Right lobe of liver (tissue), 4 donors: ENCODE measurements at regions not wholly inside any gene's neighbourhood (a gene's known extent, or its start where the extent isn't known, plus 50 kb on each side); places are given as distances from the start of the nearest gene placed in this dataset.

Experiments
- POLR2A ChIP-seq: fragments of 450-650 bp; IDR thresholded peaks from one replicate; pipeline ENCODE4 v1.6.1; 2017; ENCODE audit warnings: antibody characterized with exemption, mild to moderate bottlenecking
- TF ChIP-seq, protein P1 (sequence below), 4 donors: fragments of 200-600 bp in 3 of 4; fragments of 450-650 bp in 1 of 4; IDR thresholded peaks; one replicate each; pipeline versions ENCODE4 v1.5.1 to v1.8.0; 2016 to 2022; ENCODE audit warnings: antibody characterized with exemption in 4 of 4, mild to moderate bottlenecking in 2 of 4
- donor health status: DM: no; HTN: no; CAD: no.
- donor health status: DM: no; HTN: no; CAD: no.
- donor health status: DM: no; HTN: yes; CAD: no.

DNA sequence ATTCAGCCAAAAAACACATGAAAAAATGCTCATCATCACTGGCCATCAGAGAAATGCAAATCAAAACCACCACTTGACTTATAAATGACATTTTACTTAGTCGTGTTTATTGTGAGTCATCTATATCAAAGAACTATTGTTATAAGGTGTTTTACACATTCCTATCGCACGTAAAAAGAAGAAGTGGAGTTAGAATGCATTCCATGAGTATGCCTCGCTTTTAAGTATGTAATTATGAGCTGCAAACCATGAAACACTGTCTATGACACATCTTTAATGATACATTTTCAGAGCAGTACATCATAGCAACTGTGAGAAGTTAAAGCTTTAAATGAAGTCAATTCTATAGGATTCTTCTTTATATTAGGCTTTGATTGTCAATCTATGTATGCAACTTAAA is 614.3 kb upstream of the ADAMTS5 start:
- TF ChIP-seq, protein P1, sequence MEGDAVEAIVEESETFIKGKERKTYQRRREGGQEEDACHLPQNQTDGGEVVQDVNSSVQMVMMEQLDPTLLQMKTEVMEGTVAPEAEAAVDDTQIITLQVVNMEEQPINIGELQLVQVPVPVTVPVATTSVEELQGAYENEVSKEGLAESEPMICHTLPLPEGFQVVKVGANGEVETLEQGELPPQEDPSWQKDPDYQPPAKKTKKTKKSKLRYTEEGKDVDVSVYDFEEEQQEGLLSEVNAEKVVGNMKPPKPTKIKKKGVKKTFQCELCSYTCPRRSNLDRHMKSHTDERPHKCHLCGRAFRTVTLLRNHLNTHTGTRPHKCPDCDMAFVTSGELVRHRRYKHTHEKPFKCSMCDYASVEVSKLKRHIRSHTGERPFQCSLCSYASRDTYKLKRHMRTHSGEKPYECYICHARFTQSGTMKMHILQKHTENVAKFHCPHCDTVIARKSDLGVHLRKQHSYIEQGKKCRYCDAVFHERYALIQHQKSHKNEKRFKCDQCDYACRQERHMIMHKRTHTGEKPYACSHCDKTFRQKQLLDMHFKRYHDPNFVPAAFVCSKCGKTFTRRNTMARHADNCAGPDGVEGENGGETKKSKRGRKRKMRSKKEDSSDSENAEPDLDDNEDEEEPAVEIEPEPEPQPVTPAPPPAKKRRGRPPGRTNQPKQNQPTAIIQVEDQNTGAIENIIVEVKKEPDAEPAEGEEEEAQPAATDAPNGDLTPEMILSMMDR (IDR thresholded peaks at IDR 0.05) = no peak
- no peak for TF ChIP-seq POLR2A
